OCI-LY3 (cell line): ENCODE measurements at regions not wholly inside any gene's neighbourhood (a gene's known extent, or its start where the extent isn't known, plus 50 kb on each side); places are given as distances from the start of the nearest gene placed in this dataset.

Experiments
- CTCF ChIP-seq: fragments of 200-600, 300-600 bp; sonication (generic); IDR thresholded peaks from 2 replicates; pipeline ENCODE4 v1.5.1; 2014; ENCODE audit warnings: antibody characterized with exemption, low read length, low read depth
- EZH2phosphoT487 ChIP-seq: fragments of 200-600 bp; shearing (Covaris generic); IDR thresholded peaks from 2 replicates; pipeline ENCODE4 v1.6.1; 2018; ENCODE audit warnings: antibody characterized with exemption, mixed run types, low read depth

GRCh38 chr9:14415947-14416346 is 102.0 kb upstream of the NFIB start:
- TF ChIP-seq CTCF: no peak
- no peak for TF ChIP-seq EZH2phosphoT487
